MM.1S (cell line): ENCODE measurements at regions not wholly inside any gene's neighbourhood (a gene's known extent, or its start where the extent isn't known, plus 50 kb on each side); places are given as distances from the start of the nearest gene placed in this dataset.

Experiments used
- CTCF ChIP-seq: fragments of 300-600 bp; sonication (generic); IDR thresholded peaks from 2 replicates; pipeline ENCODE4 v1.5.1; 2016; ENCODE audit warnings: antibody characterized with exemption, low read length, mixed read lengths
- EZH2 ChIP-seq: fragments of 300-600 bp; sonication (generic); optimal IDR thresholded peaks from 2 replicates; pipeline ENCODE3; 2017; ENCODE audit warnings: low read depth, mild to moderate bottlenecking, antibody characterized with exemption, low read length, mixed read lengths
- EZH2phosphoT487 ChIP-seq: fragments of 300-600 bp; sonication (generic); IDR thresholded peaks from 2 replicates; pipeline ENCODE4 v1.6.1; 2018; ENCODE audit warnings: antibody characterized with exemption, low read length

DNA sequence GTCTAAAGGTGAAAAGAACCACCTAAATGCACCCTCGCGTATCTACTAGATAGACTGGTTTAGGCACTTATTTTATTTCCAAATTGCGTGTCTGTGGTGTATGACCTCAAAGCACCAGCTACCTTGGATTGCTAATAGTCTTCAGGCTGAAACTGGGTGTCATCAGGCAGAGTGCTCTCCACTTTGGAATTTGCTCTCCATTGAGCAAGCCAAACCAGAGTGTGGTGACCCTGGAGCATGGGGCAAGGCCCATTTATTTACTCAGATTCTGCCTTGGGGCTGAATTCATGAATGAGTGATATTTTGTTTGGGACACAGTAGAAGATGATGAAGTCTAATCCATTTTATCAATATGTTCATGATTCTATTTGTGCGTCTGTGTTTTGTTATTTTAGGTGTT is 812.8 kb upstream of the SLC35B3 start:
- TF ChIP-seq CTCF (no peak), EZH2phosphoT487 (no peak), EZH2 (no peak)
